Neural cell (in vitro differentiated cells): ENCODE measurements at regions not wholly inside any gene's neighbourhood (a gene's known extent, or its start where the extent isn't known, plus 50 kb on each side); places are given as distances from the start of the nearest gene placed in this dataset.

Experiments used
- CTCF ChIP-seq: fragments of 450-650 bp; IDR thresholded peaks from 2 replicates; pipeline ENCODE4 v1.5.1; 2014; ENCODE audit warnings: antibody characterized with exemption, mild to moderate bottlenecking, moderate library complexity; ENCODE audit not compliant: poor library complexity, severe bottlenecking
- EP300 ChIP-seq: fragments of 450-650 bp; conservative IDR thresholded peaks from 2 replicates; pipeline ENCODE4 v1.6.1; 2014; ENCODE audit warnings: antibody characterized with exemption, mild to moderate bottlenecking, moderate library complexity; ENCODE audit not compliant: poor library complexity, severe bottlenecking
- EZH2 ChIP-seq: fragments of 200-600, 300-800 bp; shearing (Covaris generic), sonication (generic); IDR thresholded peaks from 2 replicates; pipeline ENCODE4 v1.6.1; 2014; ENCODE audit warnings: antibody characterized with exemption, low read length, borderline replicate concordance, mild to moderate bottlenecking; ENCODE audit not compliant: insufficient read depth, poor library complexity, severe bottlenecking
- POLR2AphosphoS5 ChIP-seq: IDR thresholded peaks from 2 replicates; pipeline ENCODE4 v1.6.1; 2012
- RAD21 ChIP-seq: fragments of 450-650 bp; conservative IDR thresholded peaks from 2 replicates; pipeline ENCODE4 v1.6.1; 2014; ENCODE audit warnings: antibody characterized with exemption, mild to moderate bottlenecking, moderate library complexity
- REST ChIP-seq: IDR thresholded peaks from 2 replicates; pipeline ENCODE4 v1.6.1; 2012; ENCODE audit warnings: borderline replicate concordance
- SMC3 ChIP-seq: fragments of 450-650 bp; conservative IDR thresholded peaks from 2 replicates; pipeline ENCODE4 v1.6.1; 2014; ENCODE audit warnings: antibody characterized with exemption, mild to moderate bottlenecking, moderate library complexity; ENCODE audit not compliant: poor library complexity

GRCh38 chr2:226274143-226274542 lies 525.5 kb downstream of the IRS1 start:
- no peak for TF ChIP-seq CTCF
- TF ChIP-seq POLR2AphosphoS5, result no peak
- TF ChIP-seq EZH2, result no peak
- no peak for TF ChIP-seq EP300
- no peak for TF ChIP-seq REST
- TF ChIP-seq SMC3, result no peak
- TF ChIP-seq RAD21, result no peak
